ENCODE measurements at regions not wholly inside any gene's neighbourhood (a gene's known extent, or its start where the extent isn't known, plus 50 kb on each side); places are given as distances from the start of the nearest gene placed in this dataset.

DNA sequence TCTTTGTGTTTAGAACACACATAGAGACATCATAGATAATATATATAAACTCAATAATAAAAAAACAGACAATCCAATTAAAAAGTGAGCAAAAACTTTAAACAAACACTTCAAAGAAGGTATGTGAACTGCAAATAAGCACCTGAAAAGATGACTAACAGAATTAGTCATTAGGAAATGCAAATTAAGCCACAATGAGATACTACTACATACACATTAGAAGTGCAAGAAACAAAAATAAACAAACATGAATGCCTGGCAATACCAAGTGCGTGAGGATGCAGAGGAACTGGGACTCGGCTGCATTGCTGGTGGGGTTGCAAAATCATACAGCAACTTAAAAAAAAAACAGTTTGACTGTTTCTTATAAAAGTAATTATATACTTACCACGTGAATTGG is 799.0 kb downstream of the KCNJ2 start:
- Histone ChIP-seq H3K27ac (replicated peaks in 1 of 4) (no peak overlapping the region), H3K4me3 (no peak overlapping the region), H3K4me1 (no peaks in the 10 kb centered on the region), H3K27me3 (no peaks in the 10 kb centered on the region), H3K9me3 (peaks cover 0 to 13% (median 9%) of the 10 kb centered on the region in 4 donors), H3K36me3 (no peaks in the 10 kb centered on the region)
- TF ChIP-seq POLR2AphosphoS5 (IDR thresholded peaks at IDR 0.05), result no peak
- TF ChIP-seq POLR2A (IDR thresholded peaks at IDR 0.05; ENCODE audit: low read depth), result no peak
- TF ChIP-seq EP300 (IDR thresholded peaks at IDR 0.05), result no peak
- TF ChIP-seq, protein P1, sequence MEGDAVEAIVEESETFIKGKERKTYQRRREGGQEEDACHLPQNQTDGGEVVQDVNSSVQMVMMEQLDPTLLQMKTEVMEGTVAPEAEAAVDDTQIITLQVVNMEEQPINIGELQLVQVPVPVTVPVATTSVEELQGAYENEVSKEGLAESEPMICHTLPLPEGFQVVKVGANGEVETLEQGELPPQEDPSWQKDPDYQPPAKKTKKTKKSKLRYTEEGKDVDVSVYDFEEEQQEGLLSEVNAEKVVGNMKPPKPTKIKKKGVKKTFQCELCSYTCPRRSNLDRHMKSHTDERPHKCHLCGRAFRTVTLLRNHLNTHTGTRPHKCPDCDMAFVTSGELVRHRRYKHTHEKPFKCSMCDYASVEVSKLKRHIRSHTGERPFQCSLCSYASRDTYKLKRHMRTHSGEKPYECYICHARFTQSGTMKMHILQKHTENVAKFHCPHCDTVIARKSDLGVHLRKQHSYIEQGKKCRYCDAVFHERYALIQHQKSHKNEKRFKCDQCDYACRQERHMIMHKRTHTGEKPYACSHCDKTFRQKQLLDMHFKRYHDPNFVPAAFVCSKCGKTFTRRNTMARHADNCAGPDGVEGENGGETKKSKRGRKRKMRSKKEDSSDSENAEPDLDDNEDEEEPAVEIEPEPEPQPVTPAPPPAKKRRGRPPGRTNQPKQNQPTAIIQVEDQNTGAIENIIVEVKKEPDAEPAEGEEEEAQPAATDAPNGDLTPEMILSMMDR (IDR thresholded peaks at IDR 0.05), result no peak
- intact Hi-C loops (cut with DNase I), result no loop called here
- WGBS, result 65% methylated on average over 3 of the region's 3 CpGs
- no peak for DNase-seq (ENCODE audit: extremely low spot score)

DNA sequence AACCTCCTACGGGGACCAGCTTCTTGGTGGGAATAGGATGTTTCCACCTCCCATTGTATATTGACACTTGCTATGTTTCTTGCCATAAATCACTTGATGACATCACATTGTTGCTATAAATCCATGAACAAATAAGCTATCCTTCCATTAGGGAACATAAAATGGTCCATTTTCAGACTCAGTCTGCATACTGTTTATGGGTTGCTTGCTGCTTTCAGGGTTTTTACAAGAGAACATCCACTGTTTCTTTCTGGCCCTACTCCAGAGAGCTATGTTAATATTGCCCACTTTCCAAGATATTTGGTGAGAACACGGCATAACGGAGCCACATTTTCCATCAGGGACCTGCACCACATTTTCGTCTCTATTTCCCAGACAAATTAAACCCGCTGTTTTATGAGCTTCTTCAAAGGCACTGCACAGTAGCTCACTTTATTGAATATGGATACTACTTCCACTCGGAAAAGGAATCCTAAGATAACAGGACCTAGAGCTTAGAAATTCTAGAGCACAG is 800.2 kb downstream of the KCNJ2 start:
- no peaks in the 10 kb centered on the region for H3K36me3 ChIP-seq
- peaks cover 0 to 13% (median 9%) of the 10 kb centered on the region in 4 donors for H3K9me3 ChIP-seq
- no peak overlapping the region for H3K27ac ChIP-seq (replicated peaks in 1 of 4)
- H3K4me1 ChIP-seq, result no peaks in the 10 kb centered on the region
- 81% methylated on average over 6 of the region's 6 CpGs for whole genome bisulfite sequencing
- no peak overlapping the region for H3K4me3 ChIP-seq
- no peaks in the 10 kb centered on the region for H3K27me3 ChIP-seq
- intact Hi-C loops (cut with DNase I), result no loop called here
- DNase-seq (ENCODE audit: extremely low spot score), result no peak
- TF ChIP-seq POLR2A (IDR thresholded peaks at IDR 0.05; ENCODE audit: low read depth), result no peak
- no peak for TF ChIP-seq POLR2AphosphoS5 (IDR thresholded peaks at IDR 0.05)
- no peak for TF ChIP-seq EP300 (IDR thresholded peaks at IDR 0.05)
- TF ChIP-seq, protein P1 (IDR thresholded peaks at IDR 0.05), result no peak

GRCh38 chr17:70976447-70976846 is 807.1 kb downstream of the KCNJ2 start:
- Histone ChIP-seq H3K36me3 (no peaks in the 10 kb centered on the region), H3K9me3 (no peaks in the 10 kb centered on the region), H3K27ac (replicated peaks in 1 of 4) (no peak overlapping the region), H3K4me1 (no peaks in the 10 kb centered on the region), H3K4me3 (no peak overlapping the region), H3K27me3 (no peaks in the 10 kb centered on the region)
- intact Hi-C loops (cut with DNase I), result no loop called here
- no peak for DNase-seq (ENCODE audit: extremely low spot score)
- no peak for TF ChIP-seq POLR2AphosphoS5 (IDR thresholded peaks at IDR 0.05)
- no peak for TF ChIP-seq EP300 (IDR thresholded peaks at IDR 0.05)
- no peak for TF ChIP-seq POLR2A (IDR thresholded peaks at IDR 0.05; ENCODE audit: low read depth)
- TF ChIP-seq, protein P1 (IDR thresholded peaks at IDR 0.05), result no peak

GRCh38 chr17:70984873-70985272 is 815.5 kb downstream of the KCNJ2 start:
- Histone ChIP-seq H3K4me3 (no peak overlapping the region), H3K36me3 (no peaks in the 10 kb centered on the region), H3K9me3 (peaks cover 0 to 21% (median 16%) of the 10 kb centered on the region in 4 donors), H3K4me1 (no peaks in the 10 kb centered on the region), H3K27ac (replicated peaks in 1 of 4) (no peak overlapping the region), H3K27me3 (no peaks in the 10 kb centered on the region)
- WGBS, result 99% methylated on average over 3 of the region's 3 CpGs
- intact Hi-C loops (cut with DNase I), result no loop called here
- no peak for DNase-seq (ENCODE audit: extremely low spot score)
- no peak for TF ChIP-seq EP300 (IDR thresholded peaks at IDR 0.05)
- TF ChIP-seq, protein P1 (IDR thresholded peaks at IDR 0.05), result no peak
- TF ChIP-seq POLR2AphosphoS5 (IDR thresholded peaks at IDR 0.05), result no peak
- TF ChIP-seq POLR2A (IDR thresholded peaks at IDR 0.05; ENCODE audit: low read depth), result no peak

DNA sequence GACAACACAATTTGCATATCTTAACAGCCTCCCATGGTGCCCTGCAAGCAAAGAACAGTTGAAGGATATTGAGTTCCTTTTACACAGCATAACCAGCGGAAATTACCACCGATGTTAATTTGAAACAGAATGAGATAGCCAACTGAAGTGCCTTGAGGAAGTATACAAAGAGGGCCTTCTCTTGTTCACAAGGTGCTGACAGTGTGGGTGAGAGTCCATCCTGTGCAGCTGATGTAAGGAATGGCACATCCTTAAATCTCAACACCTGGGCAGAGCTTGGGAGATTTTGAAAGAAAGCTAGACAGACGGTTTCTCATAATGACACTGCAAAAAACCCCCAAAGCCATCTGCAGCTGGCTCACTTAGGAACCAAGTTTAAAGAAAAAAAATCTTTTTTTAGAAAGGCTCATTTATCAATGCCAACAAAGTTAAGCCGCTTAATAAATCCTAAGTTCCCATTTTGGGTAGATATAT is 818.6 kb downstream of the KCNJ2 start:
- 32% methylated on average over 4 of the region's 4 CpGs for WGBS
- Histone ChIP-seq H3K36me3 (no peaks in the 10 kb centered on the region), H3K4me3 (no peak overlapping the region), H3K27me3 (no peaks in the 10 kb centered on the region), H3K4me1 (no peaks in the 10 kb centered on the region), H3K9me3 (peaks cover 0 to 21% (median 16%) of the 10 kb centered on the region in 4 donors), H3K27ac (replicated peaks in 1 of 4) (no peak overlapping the region)
- no peak for DNase-seq (ENCODE audit: extremely low spot score)
- no peak for TF ChIP-seq POLR2AphosphoS5 (IDR thresholded peaks at IDR 0.05)
- TF ChIP-seq EP300 (IDR thresholded peaks at IDR 0.05), result no peak
- TF ChIP-seq, protein P1 (IDR thresholded peaks at IDR 0.05), result no peak
- TF ChIP-seq POLR2A (IDR thresholded peaks at IDR 0.05; ENCODE audit: low read depth), result no peak
- intact Hi-C loops (cut with DNase I), result no loop called here
